HCT116 (cell line): ENCODE measurements at regions not wholly inside any gene's neighbourhood (a gene's known extent, or its start where the extent isn't known, plus 50 kb on each side); places are given as distances from the start of the nearest gene placed in this dataset.

ENCODE experiments used
- ATAC-seq: fragments of 200-7000 bp; cut with Tn5 transposase; 2 replicates; pipeline ENCODE4 v1.9.1; 2020; ENCODE audit warnings: mild to moderate bottlenecking, moderate library complexity
- BruUV-seq: library from RNA; stranded (reverse); fragments of 400-500 nt; replicated peaks from 2 replicates; lab custom pipeline; 2021; lab: Mats Ljungman, UMichigan
- CTCF ChIA-PET: fragments of 300-600 bp; sonication (Branson Sonifier 250); formaldehyde crosslinking; loops from one replicate; lab custom pipeline; 2021; ENCODE audit warnings: antibody characterized with exemption; lab: Charles Lee
- POLR2A ChIA-PET: fragments of 300-600, 350-600 bp; sonication (Branson Sonifier 250); formaldehyde crosslinking; loops from one replicate; lab custom pipeline; 2021; ENCODE audit warnings: antibody characterized with exemption; lab: Charles Lee
- RAD21 ChIA-PET, 2 experiments: fragments of 300-600 bp; sonication (Branson Sonifier 250); formaldehyde crosslinking; loops; one replicate each; lab custom pipeline; 2023; ENCODE audit warnings: low total read pairs in 2 of 2; ENCODE audit not compliant: uncharacterized antibody in 2 of 2, unreplicated experiment in 2 of 2, low non-redundant PET in 1 of 2; lab: Charles Lee
- DNase-seq: peaks from one replicate; pipeline ENCODE4 v3.0.0-alpha.2; 2010; ENCODE audit warnings: low read depth, low spot score
- H2AFZ ChIP-seq: fragments of 200-600 bp; shearing (Covaris generic), sonication (generic); 2 replicates; pipeline ENCODE4 v1.6.1; 2017; ENCODE audit warnings: low read depth, mixed run types, mixed read lengths, antibody characterized with exemption, low read length; ENCODE audit not compliant: poor library complexity, severe bottlenecking
- H3K27ac ChIP-seq: 2 replicates; pipeline ENCODE4 v1.5.1; 2012; ENCODE audit warnings: low read depth, low read length
- H3K27me3 ChIP-seq: fragments of 200-600 bp; sonication (generic); 2 replicates; pipeline ENCODE4 v1.6.1; 2016; ENCODE audit warnings: mixed run types, low read length, mixed read lengths; ENCODE audit not compliant: insufficient read depth
- H3K36me3 ChIP-seq, 2 experiments: fragments of 200-500 bp in 1 of 2; fragments of 200-600 bp in 1 of 2; sonication (Bioruptor generic) in 1 of 2; sonication (generic) in 1 of 2; 2 replicates each; pipeline versions ENCODE4 v1.5.1 to v1.6.1; 2014 to 2016; ENCODE audit warnings: low read length in 2 of 2, inconsistent platforms in 1 of 2, mixed read lengths in 1 of 2, mixed run types in 1 of 2; ENCODE audit not compliant: insufficient read depth in 2 of 2, control insufficient read depth in 1 of 2
- H3K4me1 ChIP-seq, 2 experiments: fragments of 200-600 bp in 1 of 2; sonication (generic) in 1 of 2; 2 replicates each; pipeline versions ENCODE4 v1.5.1 to v1.6.1; 2012 to 2017; ENCODE audit warnings: low read length in 2 of 2, inconsistent platforms in 1 of 2, mild to moderate bottlenecking in 1 of 2, mixed read lengths in 1 of 2, mixed run types in 1 of 2, moderate library complexity in 1 of 2; ENCODE audit not compliant: insufficient read depth in 2 of 2, control insufficient read depth in 1 of 2
- H3K4me2 ChIP-seq: fragments of 200-600 bp; sonication (generic); 2 replicates; pipeline ENCODE4 v1.6.1; 2017; ENCODE audit warnings: mixed run types, low read length, mixed read lengths
- H3K4me3 ChIP-seq, 2 experiments: fragments of 200-600 bp in 1 of 2; sonication (generic) in 1 of 2; replicated peaks in 1 of 2; 2 replicates each; pipeline ENCODE4 v1.5.1; 2011 to 2016; ENCODE audit warnings: low read length in 2 of 2, control low read depth in 1 of 2, low read depth in 1 of 2, mild to moderate bottlenecking in 1 of 2, mixed read lengths in 1 of 2, mixed run types in 1 of 2
- H3K79me2 ChIP-seq: fragments of 200-600 bp; sonication (generic); 2 replicates; pipeline ENCODE4 v1.6.1; 2017; ENCODE audit warnings: mild to moderate bottlenecking, mixed run types, low read length, moderate library complexity, mixed read lengths; ENCODE audit not compliant: insufficient read depth
- H3K9ac ChIP-seq: fragments of 200-600 bp; sonication (generic); 2 replicates; pipeline ENCODE4 v1.6.1; 2016; ENCODE audit warnings: low read length, mixed read lengths
- H3K9me2 ChIP-seq: fragments of 200-600 bp; sonication (generic), shearing (Covaris generic); 2 replicates; pipeline ENCODE4 v1.6.1; 2017; ENCODE audit warnings: mixed run types, mild to moderate bottlenecking, moderate library complexity; ENCODE audit not compliant: insufficient read depth
- H3K9me3 ChIP-seq, 2 experiments: fragments of 200-500 bp in 1 of 2; fragments of 200-600 bp in 1 of 2; sonication (Bioruptor generic) in 1 of 2; sonication (generic) in 1 of 2; 2 replicates each; pipeline ENCODE4 v1.6.1; 2014 to 2017; ENCODE audit warnings: low read length in 2 of 2, mixed read lengths in 2 of 2, inconsistent platforms in 1 of 2, low read depth in 1 of 2, mild to moderate bottlenecking in 1 of 2, mixed run types in 1 of 2, moderate library complexity in 1 of 2; ENCODE audit not compliant: control insufficient read depth in 1 of 2, insufficient read depth in 1 of 2
- H4K20me1 ChIP-seq: fragments of 200-600 bp; sonication (generic), shearing (Covaris generic); 2 replicates; pipeline ENCODE4 v1.6.1; 2017; ENCODE audit warnings: mixed run types, mild to moderate bottlenecking, moderate library complexity; ENCODE audit not compliant: insufficient read depth
- CBX3 ChIP-seq: IDR thresholded peaks from 2 replicates; pipeline ENCODE4 v1.6.1; 2012; ENCODE audit warnings: low read depth
- EGR1 ChIP-seq: IDR thresholded peaks from 2 replicates; pipeline ENCODE4 v1.6.1; 2012; ENCODE audit warnings: low read depth
- EZH2 ChIP-seq: fragments of 200-600 bp; sonication (generic); IDR thresholded peaks from 2 replicates; pipeline ENCODE4 v1.6.1; 2017; ENCODE audit warnings: antibody characterized with exemption, mixed run types
- EZH2phosphoT487 ChIP-seq: fragments of 200-600 bp; IDR thresholded peaks from 2 replicates; pipeline ENCODE4 v1.6.1; 2018; ENCODE audit warnings: antibody characterized with exemption, borderline replicate concordance
- FOSL1 ChIP-seq: IDR thresholded peaks from 2 replicates; pipeline ENCODE4 v1.6.1; 2012; ENCODE audit warnings: low read depth
- JUND ChIP-seq: IDR thresholded peaks from 2 replicates; pipeline ENCODE4 v1.6.1; 2012
- POLR2A ChIP-seq: IDR thresholded peaks from 2 replicates; pipeline ENCODE4 v1.7.0; 2011; ENCODE audit warnings: borderline replicate concordance; ENCODE audit not compliant: insufficient read depth, insufficient read length; ENCODE audit errors: extremely low read depth
- POLR2AphosphoS5 ChIP-seq: IDR thresholded peaks from 2 replicates; pipeline ENCODE4 v1.6.1; 2011; ENCODE audit warnings: mild to moderate bottlenecking, low read depth, low read length, moderate library complexity
- RAD21 ChIP-seq: IDR thresholded peaks from 2 replicates; pipeline ENCODE4 v1.6.1; 2012; ENCODE audit warnings: low read depth, mild to moderate bottlenecking
- SIN3A ChIP-seq: IDR thresholded peaks from 2 replicates; pipeline ENCODE4 v1.6.1; 2012; ENCODE audit warnings: low read depth
- SP1 ChIP-seq: IDR thresholded peaks from 2 replicates; pipeline ENCODE4 v1.6.1; 2012; ENCODE audit warnings: low read depth
- SRF ChIP-seq: IDR thresholded peaks from 2 replicates; pipeline ENCODE4 v1.6.1; 2012; ENCODE audit warnings: low read depth
- TCF7L2 ChIP-seq: IDR thresholded peaks from 2 replicates; pipeline ENCODE4 v1.7.0; 2011; ENCODE audit warnings: borderline replicate concordance, inconsistent platforms; ENCODE audit not compliant: insufficient read depth, insufficient read length; ENCODE audit errors: extremely low read depth
- YY1 ChIP-seq: IDR thresholded peaks from 2 replicates; pipeline ENCODE4 v1.6.1; 2011; ENCODE audit warnings: low read length, low read depth, moderate library complexity, mild to moderate bottlenecking; ENCODE audit not compliant: insufficient replicate concordance; ENCODE audit errors: extremely low read depth
- ZFX ChIP-seq: fragments of 450-650 bp; IDR thresholded peaks from 2 replicates; pipeline ENCODE4 v1.6.1; 2017
- intact Hi-C: fragments of 100-400 bp; cut with micrococcal nuclease; formaldehyde crosslinking; loops from 2 replicates; pipeline ENCODE4 v1.10.0; 2022
- TF ChIP-seq, protein P1 (sequence below), 3 experiments: fragments of 200-600 bp in 1 of 3; sonication (generic) in 1 of 3; IDR thresholded peaks in 2 of 3; conservative IDR thresholded peaks in 1 of 3; 2 replicates each; pipeline ENCODE4 v1.5.1; 2012 to 2017; ENCODE audit warnings: low read depth in 2 of 3, low read length in 2 of 3, antibody characterized with exemption in 1 of 3, borderline replicate concordance in 1 of 3, control low read depth in 1 of 3, mild to moderate bottlenecking in 1 of 3, mixed read lengths in 1 of 3, mixed run types in 1 of 3, moderate library complexity in 1 of 3; ENCODE audit not compliant: insufficient read depth in 1 of 3
- TF ChIP-seq, protein P2 (sequence below): IDR thresholded peaks from 2 replicates; pipeline ENCODE4 v1.6.1; 2012
- TF ChIP-seq, protein P3 (sequence below): IDR thresholded peaks from 2 replicates; pipeline ENCODE4 v1.6.1; 2012

DNA sequence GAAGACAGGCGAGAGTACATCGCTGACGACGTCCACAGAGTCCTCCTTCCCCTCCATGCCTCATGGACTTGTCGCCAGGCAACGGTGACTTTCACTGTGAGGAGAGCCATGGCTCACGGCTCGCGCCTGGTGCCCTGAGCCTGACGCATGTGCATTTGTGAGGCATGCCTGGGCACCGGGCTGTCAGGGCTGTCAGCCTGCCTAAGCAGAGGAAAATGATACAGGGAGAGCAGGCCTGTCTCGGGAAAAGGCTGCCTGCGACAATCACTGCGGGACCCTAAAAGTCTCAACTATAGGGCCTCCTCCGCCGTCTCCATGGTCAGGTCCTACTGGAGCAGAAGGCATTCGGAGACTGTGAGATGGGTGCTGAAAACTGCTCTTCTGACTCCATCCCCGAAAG lies 135.5 kb upstream of the WSB1 start:
- ChIA-PET RAD21 (no interaction called here), CTCF (no interaction called here), POLR2A (no interaction called here)
- Histone ChIP-seq H3K27me3 (no peaks in the 10 kb centered on the region), H3K4me1 (no peaks in the 10 kb centered on the region), H2AFZ (no peak overlapping the region), H4K20me1 (no peaks in the 10 kb centered on the region), H3K9ac (no peak overlapping the region), H3K4me2 (no peak overlapping the region), H3K27ac (no peak overlapping the region), H3K4me3 (no peak overlapping the region), H3K79me2 (no peaks in the 10 kb centered on the region), H3K9me3 (no peaks in the 10 kb centered on the region), H3K9me2 (no peaks in the 10 kb centered on the region), H3K36me3 (no peaks in the 10 kb centered on the region)
- no TSS peak for BruUV-seq
- ATAC-seq = no peak
- no peak for DNase-seq
- intact Hi-C loops = no loop called here
- TF ChIP-seq FOSL1 = no peak
- TF ChIP-seq TCF7L2 = no peak
- no peak for TF ChIP-seq EZH2phosphoT487
- no peak for TF ChIP-seq CBX3
- no peak for TF ChIP-seq YY1
- TF ChIP-seq SP1 = no peak
- TF ChIP-seq EGR1 = no peak
- TF ChIP-seq EZH2 = no peak
- TF ChIP-seq RAD21 = no peak
- TF ChIP-seq POLR2A = no peak
- TF ChIP-seq, protein P1, sequence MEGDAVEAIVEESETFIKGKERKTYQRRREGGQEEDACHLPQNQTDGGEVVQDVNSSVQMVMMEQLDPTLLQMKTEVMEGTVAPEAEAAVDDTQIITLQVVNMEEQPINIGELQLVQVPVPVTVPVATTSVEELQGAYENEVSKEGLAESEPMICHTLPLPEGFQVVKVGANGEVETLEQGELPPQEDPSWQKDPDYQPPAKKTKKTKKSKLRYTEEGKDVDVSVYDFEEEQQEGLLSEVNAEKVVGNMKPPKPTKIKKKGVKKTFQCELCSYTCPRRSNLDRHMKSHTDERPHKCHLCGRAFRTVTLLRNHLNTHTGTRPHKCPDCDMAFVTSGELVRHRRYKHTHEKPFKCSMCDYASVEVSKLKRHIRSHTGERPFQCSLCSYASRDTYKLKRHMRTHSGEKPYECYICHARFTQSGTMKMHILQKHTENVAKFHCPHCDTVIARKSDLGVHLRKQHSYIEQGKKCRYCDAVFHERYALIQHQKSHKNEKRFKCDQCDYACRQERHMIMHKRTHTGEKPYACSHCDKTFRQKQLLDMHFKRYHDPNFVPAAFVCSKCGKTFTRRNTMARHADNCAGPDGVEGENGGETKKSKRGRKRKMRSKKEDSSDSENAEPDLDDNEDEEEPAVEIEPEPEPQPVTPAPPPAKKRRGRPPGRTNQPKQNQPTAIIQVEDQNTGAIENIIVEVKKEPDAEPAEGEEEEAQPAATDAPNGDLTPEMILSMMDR (IDR thresholded peaks at IDR 0.05 in 2 of 3, conservative IDR thresholded peaks at IDR 0.05 in 1 of 3; ENCODE audit: borderline replicate concordance in 1 of 3, insufficient read depth in 1 of 3, low read depth in 2 of 3, low read length in 2 of 3) = no peak
- no peak for TF ChIP-seq SIN3A
- no peak for TF ChIP-seq SRF
- no peak for TF ChIP-seq POLR2AphosphoS5
- TF ChIP-seq ZFX = no peak
- TF ChIP-seq, protein P2, sequence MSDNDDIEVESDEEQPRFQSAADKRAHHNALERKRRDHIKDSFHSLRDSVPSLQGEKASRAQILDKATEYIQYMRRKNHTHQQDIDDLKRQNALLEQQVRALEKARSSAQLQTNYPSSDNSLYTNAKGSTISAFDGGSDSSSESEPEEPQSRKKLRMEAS = no peak
- TF ChIP-seq JUND = no peak
- TF ChIP-seq, protein P3, sequence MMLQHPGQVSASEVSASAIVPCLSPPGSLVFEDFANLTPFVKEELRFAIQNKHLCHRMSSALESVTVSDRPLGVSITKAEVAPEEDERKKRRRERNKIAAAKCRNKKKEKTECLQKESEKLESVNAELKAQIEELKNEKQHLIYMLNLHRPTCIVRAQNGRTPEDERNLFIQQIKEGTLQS = no peak
